GM12878 (cell line): ENCODE measurements at regions not wholly inside any gene's neighbourhood (a gene's known extent, or its start where the extent isn't known, plus 50 kb on each side); places are given as distances from the start of the nearest gene placed in this dataset.

Source experiments
- ATAC-seq: fragments of 200-7000 bp; cut with Tn5 transposase; 3 replicates; pipeline ENCODE4 v1.9.1; 2020; ENCODE audit warnings: mild to moderate bottlenecking, moderate library complexity
- BruUV-seq: library from RNA; stranded (reverse); fragments of 400-500 nt; replicated peaks from 2 replicates; lab custom pipeline; 2021; lab: Mats Ljungman, UMichigan
- CTCF ChIA-PET: fragments of 300-600 bp; sonication (Branson Sonifier 250); formaldehyde crosslinking; extraction: SDS; loops from one replicate; lab custom pipeline; 2021; ENCODE audit warnings: inconsistent platforms; lab: Yijun Ruan, JAX
- POLR2A ChIA-PET: fragments of 350-600 bp; formaldehyde crosslinking; extraction: SDS; loops from one replicate; lab custom pipeline; 2021; ENCODE audit warnings: inconsistent platforms; lab: Charles Lee
- RAD21 ChIA-PET: fragments of 300-600 bp; sonication (Branson Sonifier 250); formaldehyde crosslinking; loops from one replicate; lab custom pipeline; 2023; ENCODE audit warnings: antibody characterized with exemption; ENCODE audit not compliant: unreplicated experiment; lab: Charles Lee
- SMC1A ChIA-PET: fragments of 300-600 bp; sonication (Branson Sonifier 250); formaldehyde crosslinking; loops from one replicate; lab custom pipeline; 2023; ENCODE audit not compliant: unreplicated experiment, uncharacterized antibody; lab: Charles Lee
- DNase-seq: peaks from one replicate; pipeline ENCODE4 v3.0.0-alpha.2; 2011; ENCODE audit warnings: low read depth, low spot score
- FAIRE-seq: peaks from 3 replicates; lab custom pipeline; 2011; peaks lifted over from hg19 to GRCh38; lab: Jason Lieb, UNC
- H2AFZ ChIP-seq: 2 replicates; pipeline ENCODE4 v1.6.0; 2011; ENCODE audit warnings: low read depth, low read length, control low read depth; ENCODE audit not compliant: control insufficient read depth
- H3K27ac ChIP-seq: 2 replicates; pipeline ENCODE4 v1.5.1; 2011; ENCODE audit warnings: control low read depth; ENCODE audit not compliant: control insufficient read depth, insufficient read depth
- H3K27me3 ChIP-seq, 2 experiments: replicated peaks in 1 of 2; 2 replicates each; pipeline versions ENCODE4 v1.6.0 to v1.6.1; 2011; ENCODE audit warnings: low read length in 1 of 2; ENCODE audit not compliant: control insufficient read depth in 2 of 2, insufficient read depth in 2 of 2
- H3K36me3 ChIP-seq, 2 experiments: 2 replicates each; pipeline ENCODE4 v1.5.1; 2011; ENCODE audit warnings: low read length in 1 of 2; ENCODE audit not compliant: control insufficient read depth in 2 of 2, insufficient read depth in 2 of 2
- H3K4me1 ChIP-seq: 2 replicates; pipeline ENCODE4 v1.6.1; 2011; ENCODE audit warnings: mild to moderate bottlenecking, low read length, moderate library complexity, mixed read lengths; ENCODE audit not compliant: control insufficient read depth, insufficient read depth
- H3K4me2 ChIP-seq: 2 replicates; pipeline ENCODE4 v1.6.0; 2011; ENCODE audit warnings: control low read depth; ENCODE audit not compliant: control insufficient read depth, insufficient read depth
- H3K4me3 ChIP-seq: fragments of 200-600 bp; sonication (generic); 2 replicates; pipeline ENCODE4 v1.5.1; 2016
- H3K79me2 ChIP-seq: 2 replicates; pipeline ENCODE4 v1.6.0; 2011; ENCODE audit warnings: low read length; ENCODE audit not compliant: control insufficient read depth, insufficient read depth
- H3K9ac ChIP-seq: 2 replicates; pipeline ENCODE4 v1.8.0; 2011; ENCODE audit warnings: low read length, control low read depth, mixed read lengths; ENCODE audit not compliant: control insufficient read depth, insufficient read depth
- H3K9me3 ChIP-seq: replicated peaks from 3 replicates; pipeline ENCODE4 v1.5.1; 2011; ENCODE audit warnings: mild to moderate bottlenecking, low read length; ENCODE audit not compliant: control insufficient read depth, insufficient read depth
- H4K20me1 ChIP-seq: 2 replicates; pipeline ENCODE4 v1.6.0; 2011; ENCODE audit not compliant: control insufficient read depth, insufficient read depth
- CHD1 ChIP-seq: IDR thresholded peaks from 2 replicates; pipeline ENCODE4 v1.6.1; 2012; ENCODE audit warnings: low read depth, low read length, improper control_type of control experiment
- FOS ChIP-seq: IDR thresholded peaks from 3 replicates; pipeline ENCODE4 v1.6.1; 2011; ENCODE audit warnings: borderline replicate concordance; ENCODE audit not compliant: insufficient read length; ENCODE audit errors: extremely low read depth
- FOXK2 ChIP-seq: fragments of 450-650 bp; IDR thresholded peaks from 2 replicates; pipeline ENCODE4 v1.6.1; 2017; ENCODE audit warnings: mild to moderate bottlenecking, moderate library complexity
- HCFC1 ChIP-seq: fragments of 150-350 bp; IDR thresholded peaks from 2 replicates; pipeline ENCODE4 v1.6.1; 2014; ENCODE audit warnings: low read length
- HDAC2 ChIP-seq: fragments of 200-600 bp; sonication (generic); IDR thresholded peaks from 2 replicates; pipeline ENCODE4 v1.6.1; 2017
- MEF2A ChIP-seq: IDR thresholded peaks from 2 replicates; pipeline ENCODE4 v1.6.1; 2011; ENCODE audit warnings: low read depth, mild to moderate bottlenecking, low read length, moderate library complexity; ENCODE audit not compliant: insufficient read depth
- MTA3 ChIP-seq: IDR thresholded peaks from 2 replicates; pipeline ENCODE4 v1.6.1; 2012; ENCODE audit warnings: low read length, inconsistent platforms, borderline replicate concordance
- WRNIP1 ChIP-seq: IDR thresholded peaks from 2 replicates; pipeline ENCODE4 v1.6.1; 2011; ENCODE audit warnings: low read depth, low read length, improper control_type of control experiment, borderline replicate concordance
- ZBTB11 ChIP-seq: fragments of 450-650 bp; formaldehyde crosslinking; IDR thresholded peaks from 2 replicates; pipeline ENCODE4 v1.5.0; 2022; ENCODE audit warnings: mild to moderate bottlenecking, missing genetic modification characterization
- WGBS: methylation state at CpG from one replicate; pipeline ENCODE4 v1.1.6; 2016; ENCODE audit warnings: low lambda C conversion rate; ENCODE audit not compliant: insufficient replicate concordance, insufficient coverage; ENCODE audit errors: missing lambda C conversion rate; 5-methylcytosine and 5-hydroxymethylcytosine counted together
- in situ Hi-C: fragments of 300-500 bp; cut with MboI; formaldehyde crosslinking; loops from 9 replicates; pipeline ENCODE4 v1.14.3; 2018; ENCODE audit warnings: mixed read lengths
- intact Hi-C: fragments of 100-400 bp; cut with micrococcal nuclease; formaldehyde crosslinking; loops from one replicate; pipeline ENCODE4 v1.14.2; 2022; ENCODE audit not compliant: unreplicated experiment
- TF ChIP-seq, protein P1 (sequence below): fragments of 450-650 bp; formaldehyde crosslinking; IDR thresholded peaks from 2 replicates; pipeline ENCODE4 v1.4.0; 2022; ENCODE audit warnings: mild to moderate bottlenecking, moderate library complexity
- TF ChIP-seq, protein P2 (sequence below): IDR thresholded peaks from 2 replicates; pipeline ENCODE4 v1.6.1; 2012; ENCODE audit warnings: mild to moderate bottlenecking, low read depth, low read length

DNA sequence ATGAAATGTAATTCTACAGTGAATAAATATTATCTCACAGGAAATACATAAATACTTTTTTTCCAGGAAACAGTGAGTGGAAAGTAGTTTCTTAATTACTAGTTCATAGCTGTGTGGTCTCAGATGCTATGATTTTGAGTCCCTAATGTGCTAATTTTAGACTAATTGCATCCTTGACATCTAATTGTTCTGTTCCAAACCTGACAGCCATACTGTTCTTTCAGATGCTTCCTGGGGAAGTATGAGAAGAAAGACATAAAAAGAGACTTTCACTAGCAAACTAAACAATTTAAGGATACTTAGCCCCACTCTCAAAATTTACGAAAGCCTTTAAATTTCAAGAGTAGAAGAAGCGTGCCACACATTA is 350.9 kb upstream of the CDH20 start:
- Histone ChIP-seq H3K36me3 (no peaks in the 10 kb centered on the region), H3K9ac (no peak overlapping the region), H2AFZ (no peak overlapping the region), H3K4me1 (no peaks in the 10 kb centered on the region), H3K4me2 (no peak overlapping the region), H4K20me1 (no peaks in the 10 kb centered on the region), H3K4me3 (no peak overlapping the region), H3K27me3 (no peaks in the 10 kb centered on the region), H3K79me2 (no peaks in the 10 kb centered on the region), H3K9me3 (no peaks in the 10 kb centered on the region), H3K27ac (no peak overlapping the region)
- no TSS peak for BruUV-seq
- in situ Hi-C loops (no loop called here), intact Hi-C loops (no loop called here)
- WGBS = 0% methylated on average over 2 of the region's 2 CpGs
- ChIA-PET CTCF (no interaction called here), POLR2A (no interaction called here), SMC1A (no interaction called here), RAD21 (no interaction called here)
- FAIRE-seq (no peak), DNase-seq (no peak), ATAC-seq (no peak)
- no peak for TF ChIP-seq MEF2A
- TF ChIP-seq ZBTB11 (CRISPR knock-in tag) = no peak
- no peak for TF ChIP-seq WRNIP1
- TF ChIP-seq, protein P1, sequence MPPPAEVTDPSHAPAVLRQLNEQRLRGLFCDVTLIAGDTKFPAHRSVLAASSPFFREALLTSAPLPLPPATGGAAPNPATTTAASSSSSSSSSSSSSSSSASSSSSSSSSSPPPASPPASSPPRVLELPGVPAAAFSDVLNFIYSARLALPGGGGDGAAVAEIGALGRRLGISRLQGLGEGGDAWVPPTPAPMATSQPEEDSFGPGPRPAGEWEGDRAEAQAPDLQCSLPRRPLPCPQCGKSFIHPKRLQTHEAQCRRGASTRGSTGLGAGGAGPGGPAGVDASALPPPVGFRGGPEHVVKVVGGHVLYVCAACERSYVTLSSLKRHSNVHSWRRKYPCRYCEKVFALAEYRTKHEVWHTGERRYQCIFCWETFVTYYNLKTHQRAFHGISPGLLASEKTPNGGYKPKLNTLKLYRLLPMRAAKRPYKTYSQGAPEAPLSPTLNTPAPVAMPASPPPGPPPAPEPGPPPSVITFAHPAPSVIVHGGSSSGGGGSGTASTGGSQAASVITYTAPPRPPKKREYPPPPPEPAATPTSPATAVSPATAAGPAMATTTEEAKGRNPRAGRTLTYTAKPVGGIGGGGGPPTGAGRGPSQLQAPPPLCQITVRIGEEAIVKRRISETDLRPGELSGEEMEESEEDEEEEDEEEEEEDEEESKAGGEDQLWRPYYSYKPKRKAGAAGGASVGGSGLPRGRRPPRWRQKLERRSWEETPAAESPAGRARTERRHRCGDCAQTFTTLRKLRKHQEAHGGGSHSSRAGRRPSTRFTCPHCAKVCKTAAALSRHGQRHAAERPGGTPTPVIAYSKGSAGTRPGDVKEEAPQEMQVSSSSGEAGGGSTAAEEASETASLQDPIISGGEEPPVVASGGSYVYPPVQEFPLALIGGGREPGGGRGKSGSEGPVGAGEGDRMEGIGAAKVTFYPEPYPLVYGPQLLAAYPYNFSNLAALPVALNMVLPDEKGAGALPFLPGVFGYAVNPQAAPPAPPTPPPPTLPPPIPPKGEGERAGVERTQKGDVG (CRISPR knock-in tag) = no peak
- TF ChIP-seq HDAC2 = no peak
- no peak for TF ChIP-seq HCFC1
- no peak for TF ChIP-seq CHD1
- TF ChIP-seq MTA3 = no peak
- TF ChIP-seq, protein P2, sequence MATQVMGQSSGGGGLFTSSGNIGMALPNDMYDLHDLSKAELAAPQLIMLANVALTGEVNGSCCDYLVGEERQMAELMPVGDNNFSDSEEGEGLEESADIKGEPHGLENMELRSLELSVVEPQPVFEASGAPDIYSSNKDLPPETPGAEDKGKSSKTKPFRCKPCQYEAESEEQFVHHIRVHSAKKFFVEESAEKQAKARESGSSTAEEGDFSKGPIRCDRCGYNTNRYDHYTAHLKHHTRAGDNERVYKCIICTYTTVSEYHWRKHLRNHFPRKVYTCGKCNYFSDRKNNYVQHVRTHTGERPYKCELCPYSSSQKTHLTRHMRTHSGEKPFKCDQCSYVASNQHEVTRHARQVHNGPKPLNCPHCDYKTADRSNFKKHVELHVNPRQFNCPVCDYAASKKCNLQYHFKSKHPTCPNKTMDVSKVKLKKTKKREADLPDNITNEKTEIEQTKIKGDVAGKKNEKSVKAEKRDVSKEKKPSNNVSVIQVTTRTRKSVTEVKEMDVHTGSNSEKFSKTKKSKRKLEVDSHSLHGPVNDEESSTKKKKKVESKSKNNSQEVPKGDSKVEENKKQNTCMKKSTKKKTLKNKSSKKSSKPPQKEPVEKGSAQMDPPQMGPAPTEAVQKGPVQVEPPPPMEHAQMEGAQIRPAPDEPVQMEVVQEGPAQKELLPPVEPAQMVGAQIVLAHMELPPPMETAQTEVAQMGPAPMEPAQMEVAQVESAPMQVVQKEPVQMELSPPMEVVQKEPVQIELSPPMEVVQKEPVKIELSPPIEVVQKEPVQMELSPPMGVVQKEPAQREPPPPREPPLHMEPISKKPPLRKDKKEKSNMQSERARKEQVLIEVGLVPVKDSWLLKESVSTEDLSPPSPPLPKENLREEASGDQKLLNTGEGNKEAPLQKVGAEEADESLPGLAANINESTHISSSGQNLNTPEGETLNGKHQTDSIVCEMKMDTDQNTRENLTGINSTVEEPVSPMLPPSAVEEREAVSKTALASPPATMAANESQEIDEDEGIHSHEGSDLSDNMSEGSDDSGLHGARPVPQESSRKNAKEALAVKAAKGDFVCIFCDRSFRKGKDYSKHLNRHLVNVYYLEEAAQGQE = no peak
- TF ChIP-seq FOXK2 = no peak
- TF ChIP-seq FOS = no peak
